ENCODE measurements at regions not wholly inside any gene's neighbourhood (a gene's known extent, or its start where the extent isn't known, plus 50 kb on each side); places are given as distances from the start of the nearest gene placed in this dataset.

DNA sequence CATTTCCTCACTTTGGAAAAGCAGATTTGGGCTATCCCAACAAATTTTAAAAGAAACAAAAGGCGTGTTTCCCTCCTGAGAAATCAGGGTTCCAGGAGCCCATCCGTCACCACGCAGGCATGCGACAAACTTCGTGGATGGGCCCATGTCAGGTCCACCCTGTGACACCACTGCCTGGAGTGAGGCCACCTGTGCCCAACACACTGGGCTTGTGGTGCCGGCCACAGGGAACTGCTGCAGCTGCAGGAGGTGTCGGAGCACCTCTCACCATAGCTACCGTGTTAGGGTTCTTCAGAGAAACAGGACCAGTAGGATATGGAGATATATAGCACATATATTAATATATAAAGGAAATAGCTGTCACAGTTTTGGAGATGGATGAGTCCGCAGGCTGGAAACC is 53.0 kb upstream of the BCL11B start:
- 75% methylated on average over 9 of the region's 9 CpGs for WGBS
- no peaks in the 10 kb centered on the region for H3K9me3 ChIP-seq
- H3K36me3 ChIP-seq: no peaks in the 10 kb centered on the region
- DNase-seq (ENCODE audit: extremely low spot score): no peak
- peaks cover 0 to 6% (median 0%) of the 10 kb centered on the region in 4 donors for H3K4me1 ChIP-seq
- H3K4me3 ChIP-seq: no peak overlapping the region
- intact Hi-C loops (cut with DNase I): no loop called here
- H3K27me3 ChIP-seq: peaks cover 0 to 74% (median 0%) of the 10 kb centered on the region in 4 donors
- no peak overlapping the region for H3K27ac ChIP-seq (replicated peaks in 1 of 4)
- no peak for TF ChIP-seq EP300 (IDR thresholded peaks at IDR 0.05)
- TF ChIP-seq POLR2AphosphoS5 (IDR thresholded peaks at IDR 0.05): no peak
- TF ChIP-seq, protein P1, sequence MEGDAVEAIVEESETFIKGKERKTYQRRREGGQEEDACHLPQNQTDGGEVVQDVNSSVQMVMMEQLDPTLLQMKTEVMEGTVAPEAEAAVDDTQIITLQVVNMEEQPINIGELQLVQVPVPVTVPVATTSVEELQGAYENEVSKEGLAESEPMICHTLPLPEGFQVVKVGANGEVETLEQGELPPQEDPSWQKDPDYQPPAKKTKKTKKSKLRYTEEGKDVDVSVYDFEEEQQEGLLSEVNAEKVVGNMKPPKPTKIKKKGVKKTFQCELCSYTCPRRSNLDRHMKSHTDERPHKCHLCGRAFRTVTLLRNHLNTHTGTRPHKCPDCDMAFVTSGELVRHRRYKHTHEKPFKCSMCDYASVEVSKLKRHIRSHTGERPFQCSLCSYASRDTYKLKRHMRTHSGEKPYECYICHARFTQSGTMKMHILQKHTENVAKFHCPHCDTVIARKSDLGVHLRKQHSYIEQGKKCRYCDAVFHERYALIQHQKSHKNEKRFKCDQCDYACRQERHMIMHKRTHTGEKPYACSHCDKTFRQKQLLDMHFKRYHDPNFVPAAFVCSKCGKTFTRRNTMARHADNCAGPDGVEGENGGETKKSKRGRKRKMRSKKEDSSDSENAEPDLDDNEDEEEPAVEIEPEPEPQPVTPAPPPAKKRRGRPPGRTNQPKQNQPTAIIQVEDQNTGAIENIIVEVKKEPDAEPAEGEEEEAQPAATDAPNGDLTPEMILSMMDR (IDR thresholded peaks at IDR 0.05): no peak
- no peak for TF ChIP-seq POLR2A (IDR thresholded peaks at IDR 0.05; ENCODE audit: low read depth)

DNA sequence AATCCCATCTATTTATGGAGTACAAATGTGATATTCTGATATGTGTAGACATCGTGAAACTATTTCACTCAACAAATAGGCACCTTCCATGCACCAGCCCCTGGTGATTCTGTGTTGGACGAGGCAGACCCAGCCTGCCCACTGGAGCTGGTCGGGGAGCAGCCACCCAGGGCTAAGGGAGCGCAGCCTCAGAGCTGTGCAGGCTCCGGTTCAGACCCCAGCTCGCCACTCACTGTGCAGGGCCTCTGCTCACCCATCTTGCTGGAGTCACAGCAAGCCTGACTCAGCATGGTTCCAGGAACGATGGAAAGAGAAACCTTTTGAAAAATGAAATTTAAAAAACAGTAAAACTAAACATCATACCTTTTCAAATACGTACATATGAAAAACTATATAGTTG is 52.3 kb upstream of the BCL11B start:
- H3K36me3 ChIP-seq: no peaks in the 10 kb centered on the region
- WGBS: 64% methylated on average over 8 of the region's 8 CpGs
- peaks cover 0 to 75% (median 0%) of the 10 kb centered on the region in 4 donors for H3K27me3 ChIP-seq
- no peak overlapping the region for H3K4me3 ChIP-seq
- peaks cover 0 to 7% (median 0%) of the 10 kb centered on the region in 4 donors for H3K4me1 ChIP-seq
- TF ChIP-seq POLR2AphosphoS5 (IDR thresholded peaks at IDR 0.05): no peak
- TF ChIP-seq, protein P1 (IDR thresholded peaks at IDR 0.05): no peak
- TF ChIP-seq POLR2A (IDR thresholded peaks at IDR 0.05; ENCODE audit: low read depth): no peak
- no peak for TF ChIP-seq EP300 (IDR thresholded peaks at IDR 0.05)
- peak; percentile 53 for DNase-seq (ENCODE audit: extremely low spot score)
- no peak overlapping the region for H3K27ac ChIP-seq (replicated peaks in 1 of 4)
- intact Hi-C loops (cut with DNase I): no loop called here
- no peaks in the 10 kb centered on the region for H3K9me3 ChIP-seq

DNA sequence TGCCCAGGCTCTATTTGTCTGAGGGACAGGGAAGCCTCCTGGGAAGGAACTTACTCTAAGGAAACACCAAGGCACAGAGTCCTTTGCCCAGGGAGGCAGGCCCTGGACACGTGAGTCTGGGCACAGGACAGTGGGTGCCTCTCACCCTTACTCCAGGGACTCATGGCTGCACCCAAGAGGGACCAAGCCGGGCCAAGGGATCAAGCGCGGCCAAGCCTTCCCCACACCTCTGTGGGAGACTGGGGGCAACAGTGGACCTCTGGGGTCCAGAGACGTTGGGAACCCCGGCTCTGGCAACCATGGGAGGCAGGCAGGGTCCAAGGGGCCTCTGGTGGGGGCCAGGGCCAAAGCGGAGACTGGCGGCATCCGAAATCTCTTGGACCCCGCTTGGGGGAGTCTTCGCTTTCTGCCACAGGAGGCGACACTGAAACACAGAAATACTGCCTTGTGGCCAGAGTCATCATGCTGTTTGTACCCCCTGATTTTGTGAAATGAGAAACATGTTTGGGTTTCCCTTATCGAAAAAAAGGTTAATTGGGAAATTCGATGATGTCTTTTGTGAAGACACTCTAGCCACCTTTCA is 51.7 kb upstream of the BCL11B start:
- Histone ChIP-seq H3K27me3 (peaks cover 0 to 75% (median 0%) of the 10 kb centered on the region in 4 donors), H3K4me3 (no peak overlapping the region), H3K36me3 (no peaks in the 10 kb centered on the region), H3K4me1 (peaks cover 0 to 7% (median 0%) of the 10 kb centered on the region in 4 donors), H3K27ac (replicated peaks in 1 of 4) (no peak overlapping the region), H3K9me3 (no peaks in the 10 kb centered on the region)
- TF ChIP-seq EP300 (IDR thresholded peaks at IDR 0.05): no peak
- TF ChIP-seq POLR2AphosphoS5 (IDR thresholded peaks at IDR 0.05): no peak
- no peak for TF ChIP-seq POLR2A (IDR thresholded peaks at IDR 0.05; ENCODE audit: low read depth)
- TF ChIP-seq, protein P1 (IDR thresholded peaks at IDR 0.05): no peak
- 88% methylated on average over 14 of the region's 14 CpGs for WGBS
- peak; percentile 50 for DNase-seq (ENCODE audit: extremely low spot score)
- intact Hi-C loops (cut with DNase I): no loop called here

DNA sequence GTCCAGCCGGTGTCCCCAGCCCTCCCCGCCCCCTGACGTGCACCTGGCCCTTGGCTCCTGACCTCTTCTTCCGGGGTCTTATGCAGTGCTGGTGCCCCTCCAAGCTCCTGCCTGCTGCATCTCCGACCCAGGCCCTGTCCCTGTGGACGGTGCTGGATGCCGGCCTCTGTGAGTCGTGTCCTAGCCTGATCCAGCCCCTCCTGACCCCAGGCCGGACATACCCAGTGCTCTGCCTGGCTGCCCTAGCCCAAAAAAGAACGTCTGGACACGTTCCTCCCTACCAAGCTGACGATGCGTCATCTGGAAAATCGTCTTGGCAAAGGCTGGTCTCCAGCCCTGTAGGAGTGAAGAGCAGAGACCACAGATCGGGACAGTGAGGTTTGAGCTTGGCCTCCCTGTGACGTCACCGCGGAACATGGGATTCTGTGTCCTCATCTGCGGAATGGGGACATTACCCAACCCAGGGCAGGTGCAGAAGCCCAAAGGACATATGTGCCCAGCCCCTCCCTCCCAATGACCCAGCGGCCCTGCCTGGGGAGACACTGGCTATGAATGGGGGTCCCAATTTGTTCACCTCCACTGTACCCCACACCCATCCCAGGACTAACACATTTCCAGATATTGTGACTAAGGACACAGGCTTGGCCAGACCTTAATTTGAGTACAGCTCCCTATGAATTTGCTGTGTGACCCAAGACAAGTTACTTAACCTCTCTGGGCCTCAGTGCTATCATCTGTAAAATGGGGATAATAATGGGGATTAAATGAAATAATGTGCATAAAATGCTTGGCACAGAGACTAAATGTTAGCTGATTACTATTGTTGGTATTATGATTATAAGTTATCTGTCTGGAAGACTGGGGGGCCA is 51.0 kb upstream of the BCL11B start:
- Histone ChIP-seq H3K27me3 (peaks cover 0 to 75% (median 0%) of the 10 kb centered on the region in 4 donors), H3K4me3 (no peak overlapping the region), H3K9me3 (no peaks in the 10 kb centered on the region), H3K36me3 (no peaks in the 10 kb centered on the region), H3K4me1 (peaks cover 0 to 7% (median 0%) of the 10 kb centered on the region in 4 donors), H3K27ac (replicated peaks in 1 of 4) (no peak overlapping the region)
- intact Hi-C loops (cut with DNase I): no loop called here
- no peak for TF ChIP-seq POLR2A (IDR thresholded peaks at IDR 0.05; ENCODE audit: low read depth)
- TF ChIP-seq, protein P1 (IDR thresholded peaks at IDR 0.05): no peak
- DNase-seq (ENCODE audit: extremely low spot score): peak; percentile 64
- WGBS: 74% methylated on average over 19 of the region's 20 CpGs

All from esophagus muscularis mucosa (tissue), 4 donors.